ENCODE measurements at regions not wholly inside any gene's neighbourhood (a gene's known extent, or its start where the extent isn't known, plus 50 kb on each side); places are given as distances from the start of the nearest gene placed in this dataset.

DNA sequence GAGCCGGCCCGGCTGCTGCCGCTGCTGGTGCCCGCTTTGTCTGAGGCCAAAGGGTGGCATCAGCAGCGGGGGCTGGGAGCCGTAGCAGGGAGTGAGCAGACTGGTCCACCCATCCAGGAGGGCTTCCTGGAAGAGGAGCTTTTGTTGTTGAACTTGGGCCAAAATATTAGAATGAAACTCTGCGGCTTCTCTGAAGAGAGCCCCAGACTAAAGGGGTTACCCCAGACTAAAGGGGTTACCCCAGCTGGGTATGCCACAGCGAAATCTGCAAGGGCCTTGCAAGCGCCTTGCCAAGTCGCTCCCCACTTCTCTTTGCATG is 154.7 kb upstream of the ZMIZ1 start:
- TF ChIP-seq, protein P1, sequence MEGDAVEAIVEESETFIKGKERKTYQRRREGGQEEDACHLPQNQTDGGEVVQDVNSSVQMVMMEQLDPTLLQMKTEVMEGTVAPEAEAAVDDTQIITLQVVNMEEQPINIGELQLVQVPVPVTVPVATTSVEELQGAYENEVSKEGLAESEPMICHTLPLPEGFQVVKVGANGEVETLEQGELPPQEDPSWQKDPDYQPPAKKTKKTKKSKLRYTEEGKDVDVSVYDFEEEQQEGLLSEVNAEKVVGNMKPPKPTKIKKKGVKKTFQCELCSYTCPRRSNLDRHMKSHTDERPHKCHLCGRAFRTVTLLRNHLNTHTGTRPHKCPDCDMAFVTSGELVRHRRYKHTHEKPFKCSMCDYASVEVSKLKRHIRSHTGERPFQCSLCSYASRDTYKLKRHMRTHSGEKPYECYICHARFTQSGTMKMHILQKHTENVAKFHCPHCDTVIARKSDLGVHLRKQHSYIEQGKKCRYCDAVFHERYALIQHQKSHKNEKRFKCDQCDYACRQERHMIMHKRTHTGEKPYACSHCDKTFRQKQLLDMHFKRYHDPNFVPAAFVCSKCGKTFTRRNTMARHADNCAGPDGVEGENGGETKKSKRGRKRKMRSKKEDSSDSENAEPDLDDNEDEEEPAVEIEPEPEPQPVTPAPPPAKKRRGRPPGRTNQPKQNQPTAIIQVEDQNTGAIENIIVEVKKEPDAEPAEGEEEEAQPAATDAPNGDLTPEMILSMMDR (IDR thresholded peaks at IDR 0.05; ENCODE audit: low read length): no peak
- TF ChIP-seq EZH2 (IDR thresholded peaks at IDR 0.05; ENCODE audit: borderline replicate concordance, low read length): no peak
